Duodenal mucosa (tissue), 2 donors: ENCODE measurements at regions not wholly inside any gene's neighbourhood (a gene's known extent, or its start where the extent isn't known, plus 50 kb on each side); places are given as distances from the start of the nearest gene placed in this dataset.
"Not testable (repeated sequence)": the region's sequence is repeated elsewhere in the genome, so short reads cannot be mapped to it uniquely, and the experiment has no call there.

Experiments
- H3K27ac ChIP-seq: one replicate; pipeline ENCODE4 v1.7.0; 2013; ENCODE audit warnings: low read depth, low read length
- H3K27me3 ChIP-seq, 2 donors: one replicate each; pipeline ENCODE4 v1.7.0; 2013; ENCODE audit warnings: low read length in 2 of 2, control low read depth in 1 of 2; ENCODE audit not compliant: insufficient read depth in 2 of 2, control insufficient read depth in 1 of 2
- H3K36me3 ChIP-seq, 2 donors: one replicate each; pipeline ENCODE4 v1.7.0; 2013; ENCODE audit warnings: low read length in 2 of 2, control low read depth in 1 of 2; ENCODE audit not compliant: insufficient read depth in 2 of 2, control insufficient read depth in 1 of 2
- H3K4me1 ChIP-seq, 2 donors: one replicate each; pipeline ENCODE4 v1.7.0; 2013; ENCODE audit warnings: low read length in 2 of 2, control low read depth in 1 of 2; ENCODE audit not compliant: insufficient read depth in 2 of 2, control insufficient read depth in 1 of 2
- H3K4me3 ChIP-seq, 2 donors: one replicate each; pipeline ENCODE4 v1.7.0; 2013; ENCODE audit warnings: low read length in 2 of 2, low read depth in 1 of 2
- H3K9ac ChIP-seq, 2 donors: one replicate each; pipeline ENCODE4 v1.7.0; 2013; ENCODE audit warnings: low read length in 2 of 2, low read depth in 1 of 2
- H3K9me3 ChIP-seq, 2 donors: one replicate each; pipeline ENCODE4 v1.7.0; 2013; ENCODE audit warnings: low read length in 2 of 2, control low read depth in 1 of 2; ENCODE audit not compliant: control insufficient read depth in 1 of 2

GRCh38 chr4:54840992-54841768 lies 183.4 kb downstream of the KIT start:
- H3K36me3 ChIP-seq = no peaks in the 10 kb centered on the region
- H3K27ac ChIP-seq = no peak overlapping the region
- no peaks in the 10 kb centered on the region for H3K4me1 ChIP-seq
- H3K27me3 ChIP-seq = no peaks in the 10 kb centered on the region
- no peaks in the 10 kb centered on the region for H3K9me3 ChIP-seq
- H3K9ac ChIP-seq = no peak overlapping the region
- H3K4me3 ChIP-seq = no peak overlapping the region

GRCh38 chr4:54840430-54840829 lies 182.7 kb downstream of the KIT start:
- no peaks in the 10 kb centered on the region for H3K36me3 ChIP-seq
- H3K4me1 ChIP-seq = no peaks in the 10 kb centered on the region
- H3K4me3 ChIP-seq = no peak overlapping the region
- H3K27ac ChIP-seq = no peak overlapping the region
- H3K27me3 ChIP-seq = no peaks in the 10 kb centered on the region
- H3K9me3 ChIP-seq = no peaks in the 10 kb centered on the region
- no peak overlapping the region for H3K9ac ChIP-seq

DNA sequence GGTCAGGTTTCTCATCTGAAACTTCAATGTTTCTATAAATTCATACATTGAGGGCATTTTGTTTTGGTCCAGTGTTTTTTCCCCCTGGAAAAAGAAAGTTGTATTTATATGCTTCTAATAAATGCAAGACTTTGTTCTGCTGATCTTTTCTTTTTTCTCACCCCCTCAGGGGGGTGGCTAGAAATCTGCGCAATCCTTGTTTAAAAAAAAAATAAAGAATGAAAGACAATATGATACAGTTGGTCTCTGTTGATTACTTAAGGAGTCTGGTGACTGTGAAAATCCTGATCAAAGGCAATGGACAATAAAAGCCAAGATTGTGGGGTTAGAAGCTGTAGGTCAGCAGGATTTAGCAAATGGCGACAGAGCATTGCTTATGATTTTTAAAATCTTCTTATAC lies 180.5 kb downstream of the KIT start:
- Histone ChIP-seq H3K4me3 (no peak overlapping the region), H3K9ac (no peak overlapping the region), H3K36me3 (no peaks in the 10 kb centered on the region), H3K9me3 (no peaks in the 10 kb centered on the region), H3K27me3 (no peaks in the 10 kb centered on the region), H3K27ac (no peak overlapping the region), H3K4me1 (no peaks in the 10 kb centered on the region)

DNA sequence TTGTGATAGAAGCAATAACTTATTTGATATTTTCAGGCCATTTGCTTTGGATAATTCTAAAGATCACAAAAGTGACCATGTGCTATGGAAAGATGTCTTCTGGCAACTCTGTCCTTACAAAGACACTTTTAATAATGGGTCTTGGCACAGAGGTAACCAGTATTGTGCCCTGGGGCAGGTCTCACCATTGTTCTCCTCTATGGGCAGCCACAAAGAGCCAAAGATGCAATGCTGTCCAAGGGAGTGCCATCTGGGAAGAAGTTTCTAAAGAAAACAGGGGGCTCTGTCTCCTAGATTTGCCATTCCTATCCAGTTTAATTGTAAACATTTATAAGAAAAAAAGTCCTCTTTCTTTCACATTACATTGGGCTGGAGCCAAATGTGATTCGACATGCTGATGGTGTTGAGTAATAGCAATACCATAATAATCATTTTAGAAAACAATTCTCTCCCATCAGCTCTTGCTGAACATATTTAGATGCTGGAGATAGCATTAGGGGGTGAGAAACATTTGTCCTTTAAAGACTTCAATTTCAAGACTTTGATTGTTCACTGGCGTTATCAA lies 179.9 kb downstream of the KIT start:
- Histone ChIP-seq H3K4me1 (no peaks in the 10 kb centered on the region), H3K27ac (no peak overlapping the region), H3K9me3 (no peaks in the 10 kb centered on the region), H3K9ac (no peak overlapping the region), H3K4me3 (no peak overlapping the region), H3K27me3 (no peaks in the 10 kb centered on the region), H3K36me3 (no peaks in the 10 kb centered on the region)

GRCh38 chr4:54828361-54828760 lies 170.6 kb downstream of the KIT start:
- H3K9ac ChIP-seq = not testable (repeated sequence)

GRCh38 chr4:54823616-54824015 lies 165.9 kb downstream of the KIT start:
- Histone ChIP-seq H3K4me1 (no peaks in the 10 kb centered on the region), H3K9me3 (no peaks in the 10 kb centered on the region), H3K36me3 (no peaks in the 10 kb centered on the region), H3K9ac (no peak overlapping the region), H3K27me3 (no peaks in the 10 kb centered on the region), H3K27ac (no peak overlapping the region), H3K4me3 (no peak overlapping the region)

More at GRCh38 chr4:54828361-54828760, 170.6 kb downstream of the KIT start:
- not testable (repeated sequence) for H3K4me3 ChIP-seq, H3K27ac ChIP-seq, H3K9me3 ChIP-seq, H3K36me3 ChIP-seq, H3K4me1 ChIP-seq, H3K27me3 ChIP-seq

DNA sequence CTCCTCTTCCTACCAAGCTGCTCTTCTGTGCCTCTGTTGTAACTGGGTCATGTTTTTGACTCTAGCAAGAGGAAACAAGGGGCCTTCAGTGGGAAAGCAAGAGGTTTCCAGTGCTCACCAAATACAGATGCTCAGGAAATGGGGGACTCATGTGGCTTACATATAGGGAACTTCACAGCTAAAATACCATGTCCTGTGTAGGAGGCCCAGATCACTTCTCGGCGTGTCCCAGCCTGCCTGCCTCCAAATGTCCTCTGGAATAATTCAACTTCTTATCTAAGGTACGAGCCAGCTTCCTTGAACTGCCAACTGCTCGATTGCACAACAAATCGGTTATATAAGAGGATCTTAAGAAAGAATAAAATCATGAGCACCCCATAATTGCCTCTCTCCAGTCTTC lies 161.3 kb downstream of the KIT start:
- Histone ChIP-seq H3K9ac (no peak overlapping the region), H3K27ac (no peak overlapping the region), H3K4me3 (no peak overlapping the region), H3K9me3 (no peaks in the 10 kb centered on the region), H3K4me1 (no peaks in the 10 kb centered on the region), H3K36me3 (no peaks in the 10 kb centered on the region), H3K27me3 (no peaks in the 10 kb centered on the region)

- H3K4me1 ChIP-seq = no peaks in the 10 kb centered on the region
Measured at GRCh38 chr4:54818481-54818880, 160.7 kb downstream of the KIT start.

DNA sequence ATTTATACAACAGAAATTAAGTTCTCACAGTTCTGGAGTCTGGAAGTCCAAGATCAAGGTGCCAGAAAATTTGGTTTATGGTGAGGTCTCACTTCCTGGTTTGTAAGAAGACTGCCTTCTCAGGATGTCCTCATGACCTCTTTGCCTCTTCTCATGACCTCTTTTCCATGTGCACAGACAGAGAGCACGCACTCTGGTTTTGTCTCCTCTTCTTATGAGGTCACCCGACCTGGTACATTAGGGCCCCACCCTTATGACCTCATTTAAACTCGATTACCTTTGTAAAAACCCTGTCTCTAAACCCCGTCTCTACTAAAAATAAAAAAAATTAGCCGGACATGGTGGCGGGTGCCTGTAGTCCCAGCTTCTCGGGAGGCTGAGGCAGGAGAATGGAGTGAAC lies 155.9 kb downstream of the KIT start:
- Histone ChIP-seq H3K27ac (no peak overlapping the region), H3K9me3 (no peaks in the 10 kb centered on the region), H3K27me3 (no peaks in the 10 kb centered on the region), H3K9ac (no peak overlapping the region), H3K4me1 (no peaks in the 10 kb centered on the region), H3K36me3 (no peaks in the 10 kb centered on the region), H3K4me3 (no peak overlapping the region)

More at GRCh38 chr4:54818481-54818880, 160.7 kb downstream of the KIT start:
- Histone ChIP-seq H3K27me3 (no peaks in the 10 kb centered on the region), H3K27ac (no peak overlapping the region), H3K9ac (no peak overlapping the region), H3K36me3 (no peaks in the 10 kb centered on the region), H3K4me3 (no peak overlapping the region), H3K9me3 (no peaks in the 10 kb centered on the region)

DNA sequence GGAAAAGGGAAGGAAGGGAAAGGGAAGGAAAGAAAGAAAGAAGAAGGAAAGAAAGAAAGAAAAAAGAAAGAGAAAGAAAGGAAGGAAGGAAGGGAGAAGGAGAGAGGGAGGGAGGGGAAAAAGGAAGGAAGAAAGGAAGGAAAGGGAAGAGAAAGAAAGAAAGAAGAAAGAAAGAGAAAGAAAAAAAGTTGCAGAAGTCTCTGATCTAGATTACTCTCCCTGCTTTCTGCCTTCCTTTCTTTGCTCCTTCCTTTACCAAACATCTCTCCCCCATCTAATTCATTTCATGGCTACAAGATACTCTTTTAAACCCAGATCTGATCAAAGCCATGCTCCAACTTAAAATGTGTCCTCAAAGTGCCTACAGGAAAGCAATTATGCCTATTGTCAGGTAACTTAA lies 148.6 kb downstream of the KIT start:
- Histone ChIP-seq H3K9me3 (no peaks in the 10 kb centered on the region), H3K4me3 (no peak overlapping the region), H3K4me1 (no peaks in the 10 kb centered on the region), H3K27ac (no peak overlapping the region), H3K9ac (no peak overlapping the region), H3K27me3 (no peaks in the 10 kb centered on the region), H3K36me3 (no peaks in the 10 kb centered on the region)
